ENCODE measurements at regions not wholly inside any gene's neighbourhood (a gene's known extent, or its start where the extent isn't known, plus 50 kb on each side); places are given as distances from the start of the nearest gene placed in this dataset.

DNA sequence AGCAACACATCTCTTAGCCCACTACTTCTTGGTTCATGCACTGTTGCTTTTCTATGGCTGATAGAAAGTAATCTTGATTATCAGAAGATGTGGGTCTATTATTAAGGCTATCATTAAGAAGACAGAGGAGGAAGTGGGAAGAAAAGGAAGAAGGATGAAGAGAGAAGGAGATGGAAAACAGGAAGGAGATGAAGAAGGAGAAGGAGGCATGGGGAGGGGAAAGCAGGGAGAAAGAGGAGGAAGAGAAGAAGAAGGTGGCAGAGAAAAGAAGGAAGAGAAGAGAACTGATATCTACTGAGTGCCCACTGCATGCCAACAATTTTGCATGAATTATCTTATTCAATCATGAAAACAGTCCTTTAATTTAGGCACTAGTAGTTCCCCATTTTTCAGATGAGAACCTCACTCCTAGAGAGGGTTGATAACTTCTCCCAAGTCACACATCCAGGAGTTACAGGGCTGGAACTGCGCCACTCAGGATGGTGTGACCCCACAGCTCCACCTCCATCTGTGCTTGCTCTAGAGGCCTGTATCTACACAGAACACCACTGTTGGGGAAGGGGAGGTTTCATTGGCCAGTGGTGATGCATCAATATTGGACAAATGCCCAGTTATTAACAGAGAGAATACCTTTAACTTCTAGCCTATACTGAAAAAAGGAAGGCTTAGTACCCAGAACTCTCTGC, 147.4 kb downstream of the CXCL12 start:
- H2BK5ac ChIP-seq (ENCODE audit: low read depth, low read length): no peak overlapping the region
- H2AK5ac ChIP-seq (ENCODE audit: low read depth, low read length): no peak overlapping the region
- no peak overlapping the region for H2BK20ac ChIP-seq (ENCODE audit: low read length)
- no peak overlapping the region for H4K5ac ChIP-seq (ENCODE audit: insufficient read length, low read depth, low read length)
- TF ChIP-seq CHD2 (IDR thresholded peaks at IDR 0.05; ENCODE audit: low read length) (no peak), RAD21 (IDR thresholded peaks at IDR 0.05 in 1 of 2, conservative IDR thresholded peaks at IDR 0.05 in 1 of 2; ENCODE audit: low read depth in 2 of 2, low read length in 2 of 2) (no peak)
- DNase-seq (ENCODE audit: low read depth in 1 of 2, low spot score in 2 of 2): no peak
- H3K23me2 ChIP-seq (ENCODE audit: low read depth, low read length): no peaks in the 10 kb centered on the region; the same call in 1 of the 2 replicates
- FAIRE-seq: no peak
- H3K4me2 ChIP-seq (ENCODE audit: insufficient read depth in 1 of 2, low read depth in 2 of 2, low read length in 2 of 2): no peak overlapping the region
- no peak overlapping the region for H2BK15ac ChIP-seq (ENCODE audit: low read length)
- H4K8ac ChIP-seq (ENCODE audit: extremely low read depth, insufficient read depth, low read length): no peak overlapping the region
- no peaks in the 10 kb centered on the region for H3K9me3 ChIP-seq (ENCODE audit: insufficient read depth in 2 of 2, low read depth in 1 of 2, low read length in 1 of 2)
- H3K18ac ChIP-seq (ENCODE audit: extremely low read depth, low read length): no peak overlapping the region
- ChIA-PET POLR2A (ENCODE audit: partially characterized antibody) (no interaction called here), CTCF (ENCODE audit: partially characterized antibody) (no interaction called here)
- H3K79me1 ChIP-seq (ENCODE audit: low read depth, low read length): no peaks in the 10 kb centered on the region
- no peaks in the 10 kb centered on the region for H3K79me2 ChIP-seq (ENCODE audit: control insufficient read depth in 1 of 2, insufficient read depth in 2 of 2, low read length in 2 of 2)
- H2BK12ac ChIP-seq (ENCODE audit: low read depth, low read length): no peak overlapping the region
- H4K91ac ChIP-seq (replicated peaks; ENCODE audit: insufficient read length, low read length): no peak overlapping the region
- H3K27ac ChIP-seq (ENCODE audit: low read depth, low read length): no peak overlapping the region
- H3K4me3 ChIP-seq (ENCODE audit: extremely low read depth in 1 of 4, insufficient read depth in 2 of 4, low read depth in 3 of 4, low read length in 4 of 4): no peak overlapping the region
- H3K56ac ChIP-seq (replicated peaks; ENCODE audit: insufficient read length, low read depth, low read length): no peak overlapping the region
- H4K20me1 ChIP-seq (replicated peaks in 1 of 2; ENCODE audit: control insufficient read depth in 1 of 2, insufficient read depth in 2 of 2, low read length in 2 of 2): no peaks in the 10 kb centered on the region
- no peak overlapping the region for H2AFZ ChIP-seq (ENCODE audit: low read length)
- H2BK120ac ChIP-seq (replicated peaks; ENCODE audit: low read depth, low read length): no peak overlapping the region
- H3K4me1 ChIP-seq (replicated peaks in 1 of 4; ENCODE audit: control insufficient read depth in 3 of 4, insufficient read depth in 4 of 4, low read length in 3 of 4): peaks cover 11 to 16% (median 16%) of the 10 kb centered on the region in 4 experiments
- H3K14ac ChIP-seq (ENCODE audit: insufficient read length): no peak overlapping the region
- peaks cover 0 to 3% (median under 1%) of the 10 kb centered on the region in 4 experiments; a peak in 2 of 7 replicates for H3K27me3 ChIP-seq (replicated peaks in 1 of 4; ENCODE audit: control insufficient read depth in 3 of 4, extremely low read depth in 1 of 4, insufficient read depth in 3 of 4, low read length in 3 of 4)
- WGBS, 2 experiments (ENCODE audit: extremely low coverage in 1 of 2, insufficient coverage in 1 of 2, insufficient read length in 1 of 2, insufficient replicate concordance in 2 of 2, low coverage in 1 of 2, low lambda C conversion rate in 2 of 2, missing lambda C conversion rate in 1 of 2): 100% methylated on average over 1 of the region's 1 CpG; no CpG with 5 or more reads in 1 of the 2 experiments
- H3K4ac ChIP-seq (replicated peaks; ENCODE audit: insufficient read length, low read depth, low read length): no peak overlapping the region
- H3K9ac ChIP-seq (replicated peaks in 1 of 4; ENCODE audit: extremely low read depth in 1 of 4, low read depth in 3 of 4, low read length in 3 of 4): no peak overlapping the region
- H3K36me3 ChIP-seq (ENCODE audit: control insufficient read depth in 2 of 4, insufficient read depth in 4 of 4, low read length in 3 of 4): no peaks in the 10 kb centered on the region
- H3K23ac ChIP-seq (ENCODE audit: insufficient read length): no peak overlapping the region

All from H1 (cell line).